Mesenchymal stem cell (in vitro differentiated cells and primary cell): ENCODE measurements at regions not wholly inside any gene's neighbourhood (a gene's known extent, or its start where the extent isn't known, plus 50 kb on each side); places are given as distances from the start of the nearest gene placed in this dataset.

ENCODE experiments used
- DNase-seq: peaks from one replicate; pipeline ENCODE4 v3.0.0-alpha.2; 2013
- H2AFZ ChIP-seq: one replicate; pipeline ENCODE4 v1.6.1; 2013; ENCODE audit warnings: low read depth, mild to moderate bottlenecking, control low read depth, inconsistent platforms, low read length, moderate library complexity
- H2AK5ac ChIP-seq: 2 replicates; pipeline ENCODE4 v1.6.1; 2013; ENCODE audit warnings: low read length, moderate library complexity, mild to moderate bottlenecking, inconsistent platforms; ENCODE audit not compliant: severe bottlenecking
- H2BK120ac ChIP-seq: one replicate; pipeline ENCODE4 v1.6.1; 2013; ENCODE audit warnings: low read depth, mild to moderate bottlenecking, inconsistent platforms, low read length, moderate library complexity
- H2BK12ac ChIP-seq, 2 experiments: one replicate each; pipeline ENCODE4 v1.6.1; 2013; ENCODE audit warnings: inconsistent platforms in 2 of 2, low read length in 2 of 2, mild to moderate bottlenecking in 2 of 2, moderate library complexity in 2 of 2, control low read depth in 1 of 2
- H2BK15ac ChIP-seq: one replicate; pipeline ENCODE4 v1.6.1; 2013; ENCODE audit warnings: mild to moderate bottlenecking, low read depth, inconsistent platforms; ENCODE audit not compliant: poor library complexity, severe bottlenecking
- H2BK5ac ChIP-seq: 2 replicates; pipeline ENCODE4 v1.6.1; 2013; ENCODE audit warnings: low read depth, mild to moderate bottlenecking, low read length, control low read depth, inconsistent platforms; ENCODE audit not compliant: poor library complexity, severe bottlenecking
- H3K14ac ChIP-seq, 2 experiments: one replicate each; pipeline ENCODE4 v1.6.1; 2013; ENCODE audit warnings: inconsistent platforms in 2 of 2, low read length in 2 of 2, control low read depth in 1 of 2, mild to moderate bottlenecking in 1 of 2, moderate library complexity in 1 of 2
- H3K18ac ChIP-seq, 2 experiments: one replicate each; pipeline ENCODE4 v1.6.1; 2013; ENCODE audit warnings: inconsistent platforms in 2 of 2, low read length in 2 of 2, control low read depth in 1 of 2, low read depth in 1 of 2, mild to moderate bottlenecking in 1 of 2
- H3K23ac ChIP-seq, 2 experiments: one replicate each; pipeline ENCODE4 v1.6.1; 2013; ENCODE audit warnings: inconsistent platforms in 2 of 2, low read length in 2 of 2, mild to moderate bottlenecking in 2 of 2, moderate library complexity in 2 of 2, control low read depth in 1 of 2
- H3K27ac ChIP-seq: 2 replicates; pipeline ENCODE4 v1.5.1; 2013; ENCODE audit warnings: mild to moderate bottlenecking, moderate library complexity, low read length, control low read depth, inconsistent platforms; ENCODE audit not compliant: poor library complexity, severe bottlenecking
- H3K27me3 ChIP-seq, 2 experiments: 2 replicates each; pipeline versions ENCODE4 v1.6.1 to v1.7.0; 2013; ENCODE audit warnings: low read length in 2 of 2, mild to moderate bottlenecking in 2 of 2, moderate library complexity in 2 of 2, control low read depth in 1 of 2, inconsistent platforms in 1 of 2; ENCODE audit not compliant: control insufficient read depth in 1 of 2, insufficient read depth in 1 of 2
- H3K36me3 ChIP-seq, 2 experiments: 2 replicates each; pipeline versions ENCODE4 v1.6.1 to v1.7.0; 2013; ENCODE audit warnings: low read length in 2 of 2, control low read depth in 1 of 2, inconsistent platforms in 1 of 2, low read depth in 1 of 2, mild to moderate bottlenecking in 1 of 2; ENCODE audit not compliant: insufficient read depth in 2 of 2, control insufficient read depth in 1 of 2
- H3K4ac ChIP-seq, 2 experiments: one replicate each; pipeline ENCODE4 v1.6.1; 2013; ENCODE audit warnings: inconsistent platforms in 2 of 2, low read length in 2 of 2, mild to moderate bottlenecking in 2 of 2, moderate library complexity in 2 of 2, control low read depth in 1 of 2, low read depth in 1 of 2
- H3K4me1 ChIP-seq: 2 replicates; pipeline ENCODE4 v1.6.1; 2013; ENCODE audit warnings: low read depth, low read length, control low read depth; ENCODE audit not compliant: control insufficient read depth, insufficient read depth
- H3K4me2 ChIP-seq: 2 replicates; pipeline ENCODE4 v1.6.1; 2013; ENCODE audit warnings: low read length, mild to moderate bottlenecking, inconsistent platforms; ENCODE audit not compliant: poor library complexity, severe bottlenecking
- H3K4me3 ChIP-seq, 2 experiments: 2 replicates each; pipeline versions ENCODE4 v1.5.1 to v1.7.0; 2013; ENCODE audit warnings: low read length in 2 of 2, mild to moderate bottlenecking in 2 of 2, control low read depth in 1 of 2, low read depth in 1 of 2; ENCODE audit not compliant: insufficient read depth in 1 of 2
- H3K79me1 ChIP-seq: replicated peaks from 2 replicates; pipeline ENCODE4 v1.6.1; 2013; ENCODE audit warnings: mild to moderate bottlenecking, control low read depth, low read length, inconsistent platforms; ENCODE audit not compliant: poor library complexity, severe bottlenecking
- H3K9ac ChIP-seq: 2 replicates; pipeline ENCODE4 v1.7.0; 2013; ENCODE audit warnings: mild to moderate bottlenecking, low read length, moderate library complexity
- H3K9me3 ChIP-seq: 2 replicates; pipeline ENCODE4 v1.7.0; 2013; ENCODE audit warnings: mild to moderate bottlenecking, low read length; ENCODE audit not compliant: control insufficient read depth
- H4K8ac ChIP-seq: one replicate; pipeline ENCODE4 v1.6.1; 2013; ENCODE audit warnings: inconsistent platforms, mild to moderate bottlenecking, low read length, moderate library complexity
- H4K91ac ChIP-seq: one replicate; pipeline ENCODE4 v1.6.1; 2013; ENCODE audit warnings: mild to moderate bottlenecking, low read length, inconsistent platforms
- WGBS: methylation state at CpG from one replicate; pipeline ENCODE4 v1.1.7; 2013; ENCODE audit warnings: mixed read lengths; 5-methylcytosine and 5-hydroxymethylcytosine counted together

DNA sequence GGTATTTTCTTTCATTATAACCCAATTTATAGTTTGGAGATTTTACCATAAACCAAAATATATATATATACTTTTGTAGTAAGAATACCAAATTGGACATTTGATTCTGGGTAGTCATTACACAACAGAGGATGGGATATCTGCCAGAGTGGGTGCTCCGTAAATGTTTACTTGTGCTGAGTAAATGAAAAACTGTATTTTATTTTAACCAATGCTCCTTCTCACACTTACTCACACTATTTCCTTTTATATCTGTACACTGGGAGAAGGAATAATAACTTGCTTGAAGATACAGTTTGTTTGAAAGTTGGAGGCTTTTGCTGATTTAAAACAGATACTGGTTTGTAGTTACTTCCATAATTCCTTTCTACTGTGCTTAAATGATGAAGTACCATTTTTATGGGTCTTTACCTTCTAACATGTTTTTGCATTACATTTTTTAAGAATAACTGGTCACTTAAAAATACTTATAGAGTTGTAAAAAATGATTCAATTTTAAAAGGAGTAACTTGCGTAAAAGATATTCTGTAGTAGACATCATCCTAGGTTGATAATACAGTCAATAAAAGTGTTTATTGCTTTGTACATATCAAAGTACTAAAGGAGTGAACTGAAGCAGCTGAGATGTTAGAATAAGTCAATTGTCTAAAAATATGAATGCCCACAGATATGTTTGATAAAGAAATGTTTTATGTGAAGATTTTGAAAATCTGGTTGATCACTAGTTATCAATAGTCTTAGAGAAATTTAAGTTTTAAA, 411.7 kb downstream of the UTRN start:
- Histone ChIP-seq H3K4me2 (no peak overlapping the region), H2BK120ac (no peak overlapping the region), H3K4ac (no peak overlapping the region), H3K4me1 (no peaks in the 10 kb centered on the region), H3K9ac (no peak overlapping the region), H3K27me3 (no peaks in the 10 kb centered on the region), H3K79me1 (peaks cover 5% of the 10 kb centered on the region), H3K23ac (no peak overlapping the region), H3K18ac (no peak overlapping the region), H2BK15ac (no peak overlapping the region), H2BK5ac (no peak overlapping the region), H4K91ac (no peak overlapping the region), H3K27ac (no peak overlapping the region), H3K9me3 (peaks cover 7% of the 10 kb centered on the region), H3K36me3 (peaks cover 2 to 17% of the 10 kb centered on the region in 2 experiments), H3K4me3 (no peak overlapping the region), H2BK12ac (no peak overlapping the region), H2AK5ac (no peak overlapping the region), H3K14ac (no peak overlapping the region), H4K8ac (no peak overlapping the region), H2AFZ (no peak overlapping the region)
- DNase-seq: no peak
- WGBS: 100% methylated on average over 1 of the region's 2 CpGs

DNA sequence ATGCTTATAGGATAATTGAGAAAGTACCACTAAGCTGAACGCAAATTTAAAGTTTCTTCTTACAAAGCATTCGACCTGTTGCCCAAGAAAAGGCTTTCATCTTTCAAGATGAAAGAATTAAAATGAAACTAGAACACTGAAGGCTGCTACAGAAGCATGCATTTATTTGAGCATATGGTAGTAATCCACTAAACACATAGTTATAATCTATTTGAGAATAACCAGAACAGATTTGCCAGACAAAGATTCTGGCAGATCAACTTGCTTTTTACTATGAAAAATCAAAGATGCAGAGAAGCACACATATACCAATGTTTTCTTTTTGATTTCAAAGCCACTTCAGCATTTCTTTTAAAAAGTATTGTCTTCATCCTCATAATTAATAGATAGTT, 412.2 kb downstream of the UTRN start:
- H2BK120ac ChIP-seq: no peak overlapping the region
- H3K4me1 ChIP-seq: no peaks in the 10 kb centered on the region
- no peak overlapping the region for H3K23ac ChIP-seq
- H3K27me3 ChIP-seq: no peaks in the 10 kb centered on the region
- H3K9me3 ChIP-seq: peaks cover 2% of the 10 kb centered on the region
- no peak overlapping the region for H3K9ac ChIP-seq
- no peak overlapping the region for H2AK5ac ChIP-seq
- no CpG with 5 or more reads among the region's 2 CpGs for WGBS
- no peak overlapping the region for H2BK5ac ChIP-seq
- H3K14ac ChIP-seq: no peak overlapping the region
- no peak overlapping the region for H4K8ac ChIP-seq
- H2AFZ ChIP-seq: no peak overlapping the region
- H3K18ac ChIP-seq: no peak overlapping the region
- no peak overlapping the region for H2BK12ac ChIP-seq
- H3K4ac ChIP-seq: no peak overlapping the region
- DNase-seq: no peak
- H4K91ac ChIP-seq: no peak overlapping the region
- peaks cover 2 to 19% of the 10 kb centered on the region in 2 experiments for H3K36me3 ChIP-seq
- peaks cover 2% of the 10 kb centered on the region for H3K79me1 ChIP-seq
- no peak overlapping the region for H3K4me2 ChIP-seq
- no peak overlapping the region for H3K4me3 ChIP-seq
- no peak overlapping the region for H3K27ac ChIP-seq
- no peak overlapping the region for H2BK15ac ChIP-seq

DNA sequence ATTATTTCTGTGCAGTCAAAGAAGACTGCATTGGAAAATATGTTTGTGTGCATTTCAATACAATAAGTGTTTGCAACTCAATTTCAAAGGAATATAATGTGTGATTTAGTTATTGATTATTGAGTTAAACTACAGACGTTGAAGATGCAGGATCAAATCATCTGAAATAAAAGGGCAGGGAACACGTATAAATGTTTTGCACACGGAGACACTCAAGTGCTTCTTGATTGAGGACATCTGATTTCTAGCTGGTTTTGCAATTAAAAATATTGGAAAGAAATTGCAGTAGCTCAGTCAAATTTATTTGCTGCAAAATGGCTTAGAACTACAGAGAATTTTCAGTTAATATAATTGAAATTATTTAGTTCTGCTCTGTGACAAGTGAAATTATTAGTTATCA, 412.7 kb downstream of the UTRN start:
- Histone ChIP-seq H4K91ac (no peak overlapping the region), H3K4me3 (no peak overlapping the region), H3K79me1 (peaks cover 4% of the 10 kb centered on the region), H4K8ac (no peak overlapping the region), H2BK12ac (no peak overlapping the region), H3K4me2 (no peak overlapping the region), H3K9ac (no peak overlapping the region), H3K18ac (no peak overlapping the region), H3K4me1 (no peaks in the 10 kb centered on the region), H2AK5ac (no peak overlapping the region), H2BK15ac (no peak overlapping the region), H3K14ac (no peak overlapping the region), H3K23ac (no peak overlapping the region), H2BK5ac (no peak overlapping the region), H3K27ac (no peak overlapping the region), H3K27me3 (no peaks in the 10 kb centered on the region), H3K4ac (no peak overlapping the region), H3K9me3 (peaks cover 2% of the 10 kb centered on the region), H2AFZ (no peak overlapping the region), H3K36me3 (peaks cover 2 to 22% of the 10 kb centered on the region in 2 experiments), H2BK120ac (no peak overlapping the region)
- 98% methylated on average over 3 of the region's 3 CpGs for WGBS
- DNase-seq: no peak

DNA sequence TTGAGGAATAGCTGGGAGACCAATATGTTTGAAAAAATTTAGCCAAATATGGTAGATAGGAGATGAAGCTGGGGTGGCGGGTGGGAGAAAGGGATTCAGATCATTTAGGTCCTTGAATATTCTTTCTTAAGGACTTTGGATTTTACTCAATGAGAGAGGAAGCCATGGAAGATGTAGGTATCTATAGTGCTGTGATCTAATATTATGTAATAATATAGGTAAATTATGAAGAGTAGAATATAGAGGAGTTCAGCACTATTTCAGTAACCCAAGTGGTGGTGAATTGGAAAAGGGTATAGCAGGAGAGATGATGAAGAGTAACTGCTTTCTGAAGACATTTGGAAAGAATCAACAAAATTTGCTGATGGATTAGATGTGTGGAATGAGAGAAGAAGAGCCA, 417.6 kb downstream of the UTRN start:
- H3K27me3 ChIP-seq: no peaks in the 10 kb centered on the region
- H3K4me1 ChIP-seq: no peaks in the 10 kb centered on the region
- H3K18ac ChIP-seq: no peak overlapping the region
- H2BK15ac ChIP-seq: no peak overlapping the region
- no peak overlapping the region for H2AFZ ChIP-seq
- H2BK12ac ChIP-seq: no peak overlapping the region
- H3K4ac ChIP-seq: no peak overlapping the region
- no peak overlapping the region for H3K27ac ChIP-seq
- H4K91ac ChIP-seq: no peak overlapping the region
- H3K9ac ChIP-seq: no peak overlapping the region
- no peak overlapping the region for H3K4me2 ChIP-seq
- no peak overlapping the region for H3K14ac ChIP-seq
- no peak overlapping the region for H2AK5ac ChIP-seq
- no peak for DNase-seq
- H2BK120ac ChIP-seq: no peak overlapping the region
- no peak overlapping the region for H2BK5ac ChIP-seq
- H3K79me1 ChIP-seq: peaks cover 6% of the 10 kb centered on the region
- H3K23ac ChIP-seq: no peak overlapping the region
- H4K8ac ChIP-seq: no peak overlapping the region
- peaks cover 2 to 33% of the 10 kb centered on the region in 2 experiments for H3K36me3 ChIP-seq
- WGBS: 97% methylated on average over 1 of the region's 1 CpG
- H3K9me3 ChIP-seq: no peaks in the 10 kb centered on the region
- H3K4me3 ChIP-seq: no peak overlapping the region
